ENCODE measurements at regions not wholly inside any gene's neighbourhood (a gene's known extent, or its start where the extent isn't known, plus 50 kb on each side); places are given as distances from the start of the nearest gene placed in this dataset.

DNA sequence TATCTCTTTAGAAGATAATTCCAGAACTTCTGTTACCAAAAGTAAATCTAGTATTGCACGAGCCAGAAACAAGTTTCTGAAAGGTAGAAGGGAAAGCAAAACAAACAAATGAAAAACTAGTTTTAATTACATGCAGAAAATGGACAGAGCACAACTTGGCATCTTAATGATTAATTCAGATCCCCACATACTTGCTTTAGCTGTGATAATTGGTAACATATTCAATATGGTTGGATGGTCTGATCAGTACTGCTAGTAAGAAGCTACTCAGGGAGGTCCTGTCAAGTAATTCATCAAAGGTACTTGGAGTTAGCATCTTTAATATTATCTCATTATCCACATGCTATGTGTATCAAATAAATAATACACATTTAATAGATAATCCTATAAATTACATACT lies 204.3 kb downstream of the TRAM1L1 start:
- DNase-seq (ENCODE audit: insufficient read length, low spot score) (no peak), FAIRE-seq (no peak)
- TF ChIP-seq POU2F2 (IDR thresholded peaks at IDR 0.05; ENCODE audit: low read depth, low read length) (no peak), SPI1 (IDR thresholded peaks at IDR 0.05; ENCODE audit: low read depth, low read length) (no peak), TAF1 (IDR thresholded peaks at IDR 0.05; ENCODE audit: low read depth, low read length) (no peak), PAX5 (IDR thresholded peaks at IDR 0.05; ENCODE audit: insufficient read depth, low read length, severe bottlenecking) (no peak), POLR2A (IDR thresholded peaks at IDR 0.05; ENCODE audit: low read depth, low read length) (no peak), POLR2AphosphoS5 (IDR thresholded peaks at IDR 0.05; ENCODE audit: low read depth, low read length) (no peak)

DNA sequence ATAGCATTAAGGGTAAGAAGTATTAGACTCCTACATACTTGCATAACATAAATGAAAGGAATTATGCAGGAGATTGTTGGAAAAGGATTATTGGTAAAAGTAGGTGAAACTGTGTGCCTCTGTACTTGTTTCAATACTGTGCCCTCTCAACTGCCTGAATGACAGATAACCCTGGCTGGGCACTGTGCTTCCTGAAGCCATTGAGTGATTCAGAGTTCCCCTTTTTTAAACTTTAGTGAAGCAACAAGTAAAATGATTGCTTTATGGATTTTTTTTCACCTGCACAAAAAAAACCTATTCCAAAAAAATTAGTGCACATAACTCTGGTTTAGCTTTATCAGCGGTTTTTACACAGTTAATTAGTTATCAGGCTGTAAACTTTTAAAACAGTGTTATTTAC lies 204.8 kb downstream of the TRAM1L1 start:
- TF ChIP-seq PAX5 (IDR thresholded peaks at IDR 0.05; ENCODE audit: insufficient read depth, low read length, severe bottlenecking) (no peak), POLR2A (IDR thresholded peaks at IDR 0.05; ENCODE audit: low read depth, low read length) (no peak)
- FAIRE-seq (no peak), DNase-seq (ENCODE audit: insufficient read length, low spot score) (no peak)

DNA sequence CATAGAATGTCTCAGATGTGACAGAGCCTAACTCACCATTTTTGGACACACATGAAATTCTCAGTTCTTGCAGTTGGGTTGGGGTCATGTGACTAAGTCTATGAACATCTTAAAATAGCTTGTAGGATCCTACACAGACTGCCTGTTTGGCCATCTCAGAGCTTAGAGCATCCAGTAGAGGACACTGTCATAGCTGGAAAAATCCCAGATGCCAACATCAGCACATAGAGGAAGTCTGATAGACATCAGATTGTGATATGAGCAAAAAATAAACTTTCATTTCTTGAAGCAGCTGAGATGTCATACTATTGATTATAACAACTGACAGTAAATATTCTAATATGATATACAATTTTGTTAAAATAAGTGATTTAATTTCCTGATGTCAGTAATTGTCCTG lies 207.1 kb downstream of the TRAM1L1 start:
- no peak for DNase-seq (ENCODE audit: insufficient read length, low spot score)
- no peak for FAIRE-seq
- TF ChIP-seq PAX5 (IDR thresholded peaks at IDR 0.05; ENCODE audit: insufficient read depth, low read length, severe bottlenecking) (no peak), POU2F2 (IDR thresholded peaks at IDR 0.05; ENCODE audit: low read depth, low read length) (no peak), SPI1 (IDR thresholded peaks at IDR 0.05; ENCODE audit: low read depth, low read length) (no peak), POLR2A (IDR thresholded peaks at IDR 0.05; ENCODE audit: low read depth, low read length) (no peak), TAF1 (IDR thresholded peaks at IDR 0.05; ENCODE audit: low read depth, low read length) (no peak), POLR2AphosphoS5 (IDR thresholded peaks at IDR 0.05; ENCODE audit: low read depth, low read length) (no peak)

DNA sequence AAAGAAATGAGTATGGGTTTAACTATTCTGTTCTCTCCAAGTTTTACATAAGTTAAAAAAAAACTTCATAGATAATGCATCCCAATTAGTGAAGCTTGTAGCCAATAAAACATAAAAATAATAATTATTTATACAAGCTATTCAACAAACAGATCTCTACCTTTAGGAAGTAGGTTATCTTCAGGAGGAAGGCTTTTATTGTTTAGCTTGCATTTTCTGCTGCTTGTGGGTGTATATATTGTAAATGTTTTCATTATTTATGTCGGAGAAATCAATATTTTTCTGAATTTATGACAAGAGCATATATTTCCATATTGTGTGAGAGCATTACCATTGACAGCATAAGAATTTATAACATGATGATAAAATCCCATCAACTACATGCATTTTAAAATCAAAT lies 208.3 kb downstream of the TRAM1L1 start:
- DNase-seq (ENCODE audit: insufficient read length, low spot score) (no peak), FAIRE-seq (no peak)
- no peak for TF ChIP-seq POU2F2 (IDR thresholded peaks at IDR 0.05; ENCODE audit: low read depth, low read length)
- TF ChIP-seq SPI1 (IDR thresholded peaks at IDR 0.05; ENCODE audit: low read depth, low read length) = no peak
- TF ChIP-seq POLR2A (IDR thresholded peaks at IDR 0.05; ENCODE audit: low read depth, low read length) = no peak
- no peak for TF ChIP-seq POLR2AphosphoS5 (IDR thresholded peaks at IDR 0.05; ENCODE audit: low read depth, low read length)
- TF ChIP-seq TAF1 (IDR thresholded peaks at IDR 0.05; ENCODE audit: low read depth, low read length) = no peak
- no peak for TF ChIP-seq PAX5 (IDR thresholded peaks at IDR 0.05; ENCODE audit: insufficient read depth, low read length, severe bottlenecking)

DNA sequence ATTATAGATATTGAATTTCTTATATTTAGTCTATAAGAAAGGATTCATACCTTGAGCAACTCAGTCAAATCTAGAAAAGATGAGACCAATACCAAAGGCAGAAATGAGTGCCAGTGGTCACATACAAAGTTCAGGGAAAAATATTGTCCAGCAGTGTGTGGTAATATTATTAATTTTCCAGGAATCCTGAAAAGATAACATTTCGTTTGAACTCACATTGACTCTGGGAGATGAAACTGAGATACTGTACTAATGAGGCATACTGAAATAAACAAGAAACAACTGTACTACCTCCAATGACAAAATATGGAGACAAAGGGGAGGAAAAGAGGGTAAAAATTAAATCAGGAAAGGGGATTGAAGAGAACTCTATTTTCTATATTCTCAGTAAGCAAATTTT lies 212.4 kb downstream of the TRAM1L1 start:
- DNase-seq (ENCODE audit: insufficient read length, low spot score) = no peak
- FAIRE-seq = no peak
- no peak for TF ChIP-seq TAF1 (IDR thresholded peaks at IDR 0.05; ENCODE audit: low read depth, low read length)
- no peak for TF ChIP-seq SPI1 (IDR thresholded peaks at IDR 0.05; ENCODE audit: low read depth, low read length)

DNA sequence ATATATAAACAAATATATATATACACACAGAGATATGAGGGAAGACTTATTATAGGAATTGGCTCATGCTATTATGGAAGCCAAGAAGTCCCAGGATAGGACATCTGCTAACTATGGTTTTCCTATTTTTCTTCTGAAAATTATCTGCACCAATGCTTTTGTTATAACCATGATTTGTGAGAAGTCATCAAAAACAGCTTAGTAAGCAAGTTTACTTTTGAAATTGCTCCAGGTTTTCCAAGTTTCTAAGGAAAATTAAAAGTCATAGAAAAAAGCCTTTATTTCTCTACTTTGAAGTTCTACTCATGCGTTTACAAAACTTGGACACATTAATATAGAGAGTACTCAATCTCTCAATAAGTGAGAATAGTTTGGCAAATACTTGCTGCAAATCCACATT lies 213.1 kb downstream of the TRAM1L1 start:
- FAIRE-seq (no peak), DNase-seq (ENCODE audit: insufficient read length, low spot score) (no peak)
- TF ChIP-seq POLR2A (IDR thresholded peaks at IDR 0.05; ENCODE audit: low read depth, low read length) (no peak), TAF1 (IDR thresholded peaks at IDR 0.05; ENCODE audit: low read depth, low read length) (no peak), POU2F2 (IDR thresholded peaks at IDR 0.05; ENCODE audit: low read depth, low read length) (no peak), POLR2AphosphoS5 (IDR thresholded peaks at IDR 0.05; ENCODE audit: low read depth, low read length) (no peak), SPI1 (IDR thresholded peaks at IDR 0.05; ENCODE audit: low read depth, low read length) (no peak), PAX5 (IDR thresholded peaks at IDR 0.05; ENCODE audit: insufficient read depth, low read length, severe bottlenecking) (no peak)

DNA sequence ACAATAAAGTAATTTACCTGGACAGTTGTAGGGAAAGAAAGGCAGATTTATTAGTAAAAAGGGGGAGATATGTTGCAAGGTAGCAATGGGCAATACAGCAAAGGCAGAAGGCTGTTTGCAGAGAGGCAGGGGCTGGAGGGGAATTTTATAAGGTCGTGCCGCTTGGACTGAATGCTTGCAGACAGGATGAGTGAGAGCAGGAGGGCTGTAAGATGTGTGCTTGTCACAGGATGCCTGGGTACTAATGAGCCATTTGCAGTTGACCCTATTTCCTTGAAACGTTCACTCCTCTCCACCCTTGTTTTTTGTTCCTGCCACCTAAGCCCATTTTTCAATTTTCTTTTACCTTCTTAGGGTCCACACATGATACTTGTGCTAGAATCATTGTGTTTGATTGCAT lies 214.7 kb downstream of the TRAM1L1 start:
- DNase-seq (ENCODE audit: insufficient read length, low spot score) (no peak), FAIRE-seq (no peak)
- no peak for TF ChIP-seq TAF1 (IDR thresholded peaks at IDR 0.05; ENCODE audit: low read depth, low read length)

DNA sequence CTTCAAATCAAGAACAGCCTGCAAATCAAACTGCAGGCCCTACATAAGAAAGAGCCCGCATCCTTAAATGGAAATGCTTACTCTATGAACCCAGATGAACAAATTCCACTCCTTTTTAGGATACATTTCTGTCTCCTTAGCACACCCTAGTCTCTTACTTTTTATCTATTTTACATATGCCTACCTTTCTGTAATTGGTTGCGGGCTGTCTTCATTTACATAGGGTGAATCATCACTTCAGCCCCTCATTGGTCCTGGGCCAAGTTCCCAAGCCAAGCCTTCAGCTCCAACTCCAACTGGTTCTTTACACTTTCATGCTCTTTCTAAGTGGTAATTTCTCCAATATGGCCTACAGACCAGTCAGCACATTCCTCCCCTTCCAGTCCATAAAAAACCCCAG lies 219.3 kb downstream of the TRAM1L1 start:
- FAIRE-seq = no peak
- no peak for DNase-seq (ENCODE audit: insufficient read length, low spot score)

DNA sequence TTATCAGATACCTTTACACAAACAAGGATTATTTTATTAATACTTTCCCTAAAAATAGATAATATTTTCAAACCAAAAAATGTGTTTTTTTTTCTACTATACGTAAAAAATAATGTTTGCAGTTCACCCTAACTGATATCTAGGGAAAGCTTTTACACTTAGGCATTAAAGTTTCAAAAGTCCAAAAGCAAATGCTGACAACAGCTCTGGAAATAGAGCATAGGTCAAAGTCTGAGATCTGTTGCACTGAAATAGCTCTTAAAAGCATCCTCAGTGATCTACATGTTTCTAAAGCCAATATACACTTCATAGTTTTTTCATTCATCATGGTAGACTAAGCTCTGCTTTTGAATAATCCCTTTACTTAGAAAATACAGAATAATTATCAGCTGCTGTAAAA lies 222.8 kb downstream of the TRAM1L1 start:
- DNase-seq (ENCODE audit: insufficient read length, low spot score) = no peak
- FAIRE-seq = no peak
- TF ChIP-seq POLR2A (IDR thresholded peaks at IDR 0.05; ENCODE audit: low read depth, low read length) (no peak), TAF1 (IDR thresholded peaks at IDR 0.05; ENCODE audit: low read depth, low read length) (no peak), SPI1 (IDR thresholded peaks at IDR 0.05; ENCODE audit: low read depth, low read length) (no peak), POLR2AphosphoS5 (IDR thresholded peaks at IDR 0.05; ENCODE audit: low read depth, low read length) (no peak), POU2F2 (IDR thresholded peaks at IDR 0.05; ENCODE audit: low read depth, low read length) (no peak), PAX5 (IDR thresholded peaks at IDR 0.05; ENCODE audit: insufficient read depth, low read length, severe bottlenecking) (no peak)

More for the DNA sequence above, 219.3 kb downstream of the TRAM1L1 start:
- TF ChIP-seq POLR2AphosphoS5 (IDR thresholded peaks at IDR 0.05; ENCODE audit: low read depth, low read length) (no peak), SPI1 (IDR thresholded peaks at IDR 0.05; ENCODE audit: low read depth, low read length) (no peak)

DNA sequence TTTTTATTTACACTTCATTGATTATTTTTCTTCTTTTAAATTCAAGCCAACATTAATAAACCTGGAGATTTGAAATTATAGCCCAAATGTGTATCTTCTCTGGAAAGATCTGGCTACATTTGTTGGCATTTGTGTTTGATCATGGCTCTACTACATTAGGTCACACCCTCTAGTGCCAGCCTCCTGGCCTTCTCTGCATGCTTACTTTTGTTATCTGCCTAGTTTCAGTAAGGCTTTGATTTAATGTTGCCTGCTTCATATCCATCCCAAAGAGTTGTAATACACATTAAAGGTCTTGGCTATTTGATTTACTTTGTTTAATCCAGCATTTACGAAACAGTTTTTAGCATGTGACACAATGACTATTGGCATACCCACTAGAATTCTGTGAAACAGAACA lies 224.5 kb downstream of the TRAM1L1 start:
- DNase-seq (ENCODE audit: insufficient read length, low spot score) = no peak
- no peak for FAIRE-seq
- TF ChIP-seq POU2F2 (IDR thresholded peaks at IDR 0.05; ENCODE audit: low read depth, low read length) (no peak), POLR2AphosphoS5 (IDR thresholded peaks at IDR 0.05; ENCODE audit: low read depth, low read length) (no peak), PAX5 (IDR thresholded peaks at IDR 0.05; ENCODE audit: insufficient read depth, low read length, severe bottlenecking) (no peak), TAF1 (IDR thresholded peaks at IDR 0.05; ENCODE audit: low read depth, low read length) (no peak), POLR2A (IDR thresholded peaks at IDR 0.05; ENCODE audit: low read depth, low read length) (no peak)

DNA sequence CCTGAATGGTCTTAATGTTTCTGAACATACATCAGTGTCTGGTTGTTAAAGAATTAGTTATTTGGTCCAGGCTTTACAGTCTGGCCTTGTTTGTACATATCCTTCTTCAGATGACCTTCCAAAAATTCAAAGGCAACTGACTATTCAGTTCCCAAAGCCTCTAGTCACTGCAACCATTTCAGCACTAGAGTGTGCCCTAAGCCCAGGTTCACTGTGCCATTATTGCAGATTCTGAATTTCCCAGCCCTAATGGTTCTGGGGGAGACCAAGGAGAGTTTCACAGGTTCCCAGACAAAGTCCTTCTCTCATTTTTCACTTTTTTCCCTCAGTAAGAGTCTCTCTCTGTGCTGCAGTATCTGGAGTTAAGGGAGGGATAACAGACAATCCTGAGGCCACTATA lies 235.8 kb downstream of the TRAM1L1 start:
- FAIRE-seq = no peak
- TF ChIP-seq POU2F2 (IDR thresholded peaks at IDR 0.05; ENCODE audit: low read depth, low read length) (no peak), TAF1 (IDR thresholded peaks at IDR 0.05; ENCODE audit: low read depth, low read length) (no peak), SPI1 (IDR thresholded peaks at IDR 0.05; ENCODE audit: low read depth, low read length) (no peak), POLR2A (IDR thresholded peaks at IDR 0.05; ENCODE audit: low read depth, low read length) (no peak)
- no peak for DNase-seq (ENCODE audit: insufficient read length, low spot score)

Measured in GM12891 (cell line).